BJ (cell line): ENCODE measurements at regions not wholly inside any gene's neighbourhood (a gene's known extent, or its start where the extent isn't known, plus 50 kb on each side); places are given as distances from the start of the nearest gene placed in this dataset.
"Not testable (repeated sequence)": the region's sequence is repeated elsewhere in the genome, so short reads cannot be mapped to it uniquely, and the experiment has no call there.

ENCODE experiments used
- CTCF ChIA-PET: fragments of 350-600 bp; formaldehyde crosslinking; extraction: SDS; loops from one replicate; lab custom pipeline; 2021; ENCODE audit warnings: antibody characterized with exemption, inconsistent platforms; lab: Yijun Ruan, JAX
- POLR2A ChIA-PET: fragments of 300-600 bp; sonication (Branson Sonifier 250); formaldehyde crosslinking; extraction: SDS; loops from one replicate; lab custom pipeline; 2021; ENCODE audit warnings: antibody characterized with exemption; lab: Charles Lee
- DNase-seq: peaks from one replicate; pipeline ENCODE4 v3.0.0-alpha.2; 2011; ENCODE audit warnings: low read depth
- H3K27me3 ChIP-seq: 2 replicates; pipeline ENCODE4 v1.6.0; 2011; ENCODE audit warnings: low read length; ENCODE audit not compliant: control insufficient read depth, insufficient read depth
- H3K36me3 ChIP-seq: 2 replicates; pipeline ENCODE4 v1.5.1; 2011; ENCODE audit warnings: low read length; ENCODE audit not compliant: control insufficient read depth, insufficient read depth
- H3K4me3 ChIP-seq: 2 replicates; pipeline ENCODE4 v1.5.1; 2011; ENCODE audit warnings: low read depth, mild to moderate bottlenecking, control low read depth, low read length
- CTCF ChIP-seq: IDR thresholded peaks from 2 replicates; pipeline ENCODE4 v1.5.1; 2011; ENCODE audit warnings: low read depth, mild to moderate bottlenecking, control low read depth, inconsistent platforms, low read length, moderate library complexity; ENCODE audit not compliant: insufficient read depth

GRCh38 chr4:96455045-96455720 is 615.3 kb downstream of the PDHA2 start:
- no peak overlapping the region for H3K4me3 ChIP-seq
- CTCF ChIA-PET: no interaction called here
- no peaks in the 10 kb centered on the region for H3K27me3 ChIP-seq
- H3K36me3 ChIP-seq: no peaks in the 10 kb centered on the region
- no peak for TF ChIP-seq CTCF
- DNase-seq: no peak
- POLR2A ChIA-PET: no interaction called here

DNA sequence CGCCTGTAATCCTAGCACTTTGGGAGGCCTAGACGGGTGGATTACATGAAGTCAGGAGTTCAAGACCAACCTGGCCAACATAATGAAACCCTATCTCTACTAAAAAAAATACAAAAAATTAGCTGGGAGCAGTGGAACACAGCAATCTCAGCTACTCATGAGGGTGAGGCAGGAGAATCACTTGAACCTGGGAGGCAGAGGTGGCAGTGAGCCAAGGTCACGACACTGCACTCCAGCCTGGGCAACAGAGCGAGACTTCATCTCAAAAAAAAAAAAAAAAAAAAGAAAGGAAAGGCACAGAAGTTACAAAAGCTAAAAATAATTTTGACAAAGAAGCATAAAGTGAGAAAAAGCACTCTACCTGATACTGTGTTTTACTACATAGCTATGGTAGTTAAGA is 618.1 kb downstream of the PDHA2 start:
- CTCF ChIA-PET, H3K36me3 ChIP-seq, H3K27me3 ChIP-seq, DNase-seq, H3K4me3 ChIP-seq, POLR2A ChIA-PET: not testable (repeated sequence)

GRCh38 chr4:96459105-96459504 is 619.2 kb downstream of the PDHA2 start:
- Histone ChIP-seq H3K36me3 (no peaks in the 10 kb centered on the region), H3K4me3 (no peak overlapping the region), H3K27me3 (no peaks in the 10 kb centered on the region)
- CTCF ChIA-PET: no interaction called here
- no peak for DNase-seq
- POLR2A ChIA-PET: no interaction called here
- TF ChIP-seq CTCF: no peak

- Histone ChIP-seq H3K36me3 (no peaks in the 10 kb centered on the region), H3K4me3 (no peak overlapping the region), H3K27me3 (no peaks in the 10 kb centered on the region)
- no peak for DNase-seq
- ChIA-PET CTCF (no interaction called here), POLR2A (no interaction called here)
- TF ChIP-seq CTCF: no peak
These were observed 625.9 kb downstream of the PDHA2 start for GRCh38 chr4:96465834-96466233.

DNA sequence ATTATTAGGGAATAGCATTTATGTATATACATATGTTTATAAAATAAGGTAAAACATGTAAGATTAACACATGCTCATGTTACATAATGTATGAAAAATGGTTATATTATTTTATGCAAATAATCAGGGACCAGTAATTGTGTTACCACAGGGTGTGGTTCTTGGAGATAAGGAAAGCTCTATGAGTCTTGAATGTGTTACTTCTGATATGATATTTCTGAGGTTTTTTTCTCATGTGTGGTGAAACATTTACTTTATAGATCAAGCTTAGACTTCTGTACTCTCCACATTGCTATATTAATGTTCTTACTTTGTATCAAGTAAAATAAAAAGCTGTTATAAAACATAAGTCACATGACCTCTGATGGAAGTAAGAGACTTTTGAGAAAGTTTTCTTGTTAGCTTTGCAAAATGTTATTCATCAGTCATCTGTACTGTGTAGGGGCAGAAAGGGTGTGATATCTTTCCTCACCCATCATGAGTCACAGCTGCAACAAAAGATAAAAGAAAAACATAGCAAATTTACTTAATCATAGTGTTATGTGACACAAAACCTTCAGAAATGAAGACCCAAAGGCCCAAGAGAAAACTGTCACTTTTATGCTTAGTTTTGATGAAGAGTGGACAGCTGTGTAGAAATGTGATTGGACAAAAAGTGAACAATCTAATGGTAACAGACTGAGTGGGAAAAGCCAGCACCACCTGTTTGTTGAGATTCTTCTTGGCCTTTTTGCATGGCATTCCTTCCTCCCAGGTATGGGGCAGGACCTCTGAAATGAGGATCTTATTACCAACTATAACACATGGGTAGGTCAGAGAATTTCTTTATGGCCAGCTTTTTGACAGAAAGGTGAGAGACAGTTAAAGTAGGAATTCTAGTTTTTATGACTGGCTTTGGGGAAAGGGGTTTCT is 632.3 kb downstream of the PDHA2 start:
- DNase-seq: no peak
- TF ChIP-seq CTCF: no peak
- ChIA-PET POLR2A (no interaction called here), CTCF (no interaction called here)
- Histone ChIP-seq H3K27me3 (no peaks in the 10 kb centered on the region), H3K36me3 (no peaks in the 10 kb centered on the region), H3K4me3 (no peak overlapping the region)
